Brain microvascular endothelial cell (primary cell): ENCODE measurements at regions not wholly inside any gene's neighbourhood (a gene's known extent, or its start where the extent isn't known, plus 50 kb on each side); places are given as distances from the start of the nearest gene placed in this dataset.
A peak's percentile ranks its signal among the peaks of the same experiment; 100 is the strongest.

Experiments used
- DNase-seq: peaks from one replicate; pipeline ENCODE4 v3.0.0-alpha.2; 2020
- H3K27ac ChIP-seq: fragments of 250-450 bp; sonication (Bioruptor Pico); 2 replicates; pipeline ENCODE4 v1.5.1; 2020; ENCODE audit warnings: mild to moderate bottlenecking, moderate library complexity
- H3K27me3 ChIP-seq: fragments of 250-450 bp; sonication (Bioruptor Pico); replicated peaks from 2 replicates; pipeline ENCODE4 v1.5.1; 2020; ENCODE audit warnings: mild to moderate bottlenecking
- H3K36me3 ChIP-seq: fragments of 250-450 bp; sonication (Bioruptor Pico); replicated peaks from 2 replicates; pipeline ENCODE4 v1.5.1; 2020; ENCODE audit warnings: mild to moderate bottlenecking
- H3K4me3 ChIP-seq: 2 replicates; pipeline ENCODE4 v1.5.1; 2011; ENCODE audit warnings: low read depth, mild to moderate bottlenecking, control low read depth, low read length, moderate library complexity
- in situ Hi-C: cut with HindIII; loops from 2 replicates; pipeline ENCODE4 v1.10.0; 2017; ENCODE audit warnings: low sequenced_read_pairs, low pct_ligation_motif_present
- TF ChIP-seq, protein P1 (sequence below): IDR thresholded peaks from 2 replicates; pipeline ENCODE4 v1.5.1; 2011; ENCODE audit warnings: low read depth, mild to moderate bottlenecking, moderate library complexity, low read length, control low read depth, inconsistent platforms; ENCODE audit errors: missing control alignments

DNA sequence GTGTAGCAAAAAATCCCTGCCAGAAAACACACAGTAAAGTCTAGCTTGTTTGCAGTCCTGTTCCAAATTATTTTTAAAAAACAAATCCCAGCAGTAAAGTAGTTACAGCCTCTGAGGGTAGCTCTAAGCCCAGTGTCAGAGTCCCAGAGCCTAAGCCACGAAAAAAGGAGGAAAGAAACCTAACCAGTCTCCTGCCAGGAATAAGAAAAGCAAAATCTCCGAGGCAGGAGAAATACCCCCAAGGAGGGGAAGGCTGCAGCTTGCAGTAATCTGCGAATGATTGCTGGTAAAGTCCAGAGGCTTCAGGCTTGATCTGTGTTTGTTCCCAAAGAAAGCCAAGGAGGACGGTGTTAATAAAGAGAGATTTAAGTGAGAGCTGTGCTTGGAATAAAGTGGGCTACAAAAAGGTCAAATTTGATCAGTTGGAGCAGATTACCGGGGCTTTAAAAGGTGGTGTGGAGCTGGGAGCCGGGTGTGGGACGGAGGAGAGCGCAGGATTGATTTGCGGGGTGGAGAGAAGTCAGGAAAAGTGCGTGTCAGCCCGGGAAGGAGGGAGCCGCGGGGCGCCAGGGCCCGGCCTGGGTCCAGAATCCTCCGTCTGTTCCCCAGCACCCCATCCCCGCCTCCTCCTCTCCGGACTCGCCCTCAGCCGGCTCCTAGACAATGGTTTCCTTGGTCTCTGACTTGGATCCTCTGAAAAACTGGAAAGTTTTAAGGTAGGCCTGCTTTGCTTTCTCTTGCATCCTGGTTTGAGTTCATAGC, 219.4 kb upstream of the CELF2 start:
- TF ChIP-seq, protein P1, sequence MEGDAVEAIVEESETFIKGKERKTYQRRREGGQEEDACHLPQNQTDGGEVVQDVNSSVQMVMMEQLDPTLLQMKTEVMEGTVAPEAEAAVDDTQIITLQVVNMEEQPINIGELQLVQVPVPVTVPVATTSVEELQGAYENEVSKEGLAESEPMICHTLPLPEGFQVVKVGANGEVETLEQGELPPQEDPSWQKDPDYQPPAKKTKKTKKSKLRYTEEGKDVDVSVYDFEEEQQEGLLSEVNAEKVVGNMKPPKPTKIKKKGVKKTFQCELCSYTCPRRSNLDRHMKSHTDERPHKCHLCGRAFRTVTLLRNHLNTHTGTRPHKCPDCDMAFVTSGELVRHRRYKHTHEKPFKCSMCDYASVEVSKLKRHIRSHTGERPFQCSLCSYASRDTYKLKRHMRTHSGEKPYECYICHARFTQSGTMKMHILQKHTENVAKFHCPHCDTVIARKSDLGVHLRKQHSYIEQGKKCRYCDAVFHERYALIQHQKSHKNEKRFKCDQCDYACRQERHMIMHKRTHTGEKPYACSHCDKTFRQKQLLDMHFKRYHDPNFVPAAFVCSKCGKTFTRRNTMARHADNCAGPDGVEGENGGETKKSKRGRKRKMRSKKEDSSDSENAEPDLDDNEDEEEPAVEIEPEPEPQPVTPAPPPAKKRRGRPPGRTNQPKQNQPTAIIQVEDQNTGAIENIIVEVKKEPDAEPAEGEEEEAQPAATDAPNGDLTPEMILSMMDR = no peak
- no peak overlapping the region for H3K4me3 ChIP-seq
- H3K27ac ChIP-seq = peak overlapping the region; percentile 88
- no peaks in the 10 kb centered on the region for H3K27me3 ChIP-seq
- no peak for DNase-seq
- in situ Hi-C loops = no loop called here
- no peaks in the 10 kb centered on the region for H3K36me3 ChIP-seq

DNA sequence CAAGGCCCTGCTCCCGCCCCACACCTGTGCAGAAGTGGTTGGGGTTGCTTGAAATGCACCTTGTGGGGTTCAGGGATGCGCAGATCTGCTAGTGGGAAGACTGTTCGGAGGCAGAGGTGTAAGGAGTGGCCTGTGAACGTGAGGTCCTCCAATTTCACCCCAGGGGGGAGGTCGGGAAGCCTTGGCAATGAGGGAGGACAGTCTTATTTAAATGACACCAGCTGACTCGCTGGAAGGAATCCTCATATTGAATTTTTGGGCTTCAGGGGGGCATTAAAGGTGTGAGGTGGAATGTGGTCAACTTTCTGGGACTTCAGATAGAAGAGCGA, 218.8 kb upstream of the CELF2 start:
- no peak for DNase-seq
- H3K36me3 ChIP-seq = no peaks in the 10 kb centered on the region
- no peaks in the 10 kb centered on the region for H3K27me3 ChIP-seq
- in situ Hi-C loops = no loop called here
- TF ChIP-seq, protein P1 = no peak
- peak overlapping the region; percentile 88 for H3K27ac ChIP-seq
- no peak overlapping the region for H3K4me3 ChIP-seq

DNA sequence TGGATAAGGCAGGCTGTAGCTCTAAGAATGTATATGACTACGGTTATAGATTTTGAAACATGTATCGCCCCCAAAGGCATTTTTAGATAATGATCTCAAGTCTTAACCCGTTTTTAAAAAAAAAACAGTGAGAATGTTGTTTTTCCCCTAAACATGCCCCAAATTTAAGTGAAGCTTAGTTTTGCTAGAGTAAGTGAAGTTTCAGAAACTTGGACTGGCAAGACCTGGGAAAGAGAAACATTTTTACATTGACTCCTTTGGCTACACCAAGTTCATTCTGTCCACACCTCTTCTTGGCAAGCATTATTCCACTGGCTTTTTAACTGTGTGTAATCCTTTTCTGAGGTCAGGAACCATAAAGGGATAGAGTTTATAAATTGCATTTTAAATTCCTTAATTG, 216.7 kb upstream of the CELF2 start:
- Histone ChIP-seq H3K27ac (no peak overlapping the region), H3K27me3 (no peaks in the 10 kb centered on the region), H3K36me3 (no peaks in the 10 kb centered on the region), H3K4me3 (no peak overlapping the region)
- TF ChIP-seq, protein P1 = no peak
- in situ Hi-C loops = no loop called here
- no peak for DNase-seq

DNA sequence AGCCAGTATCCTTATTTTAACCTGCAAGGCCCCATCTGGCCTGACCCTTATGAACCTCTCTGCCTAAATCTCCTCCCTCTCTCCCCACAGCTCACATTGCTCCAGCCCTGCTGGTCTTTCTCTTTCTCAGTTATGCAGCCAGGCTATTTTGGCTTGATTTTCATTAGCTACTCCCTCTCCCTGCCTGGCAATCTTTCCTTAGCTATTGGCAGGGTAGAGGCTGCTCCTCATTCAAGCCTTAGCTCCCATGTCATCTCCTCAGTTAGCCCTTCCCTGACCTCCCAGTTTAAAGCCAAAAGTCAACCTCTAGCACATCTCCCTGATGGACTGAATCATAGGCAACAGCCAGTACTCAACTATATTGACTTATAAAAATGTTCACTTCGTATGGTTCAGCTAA, 214.4 kb upstream of the CELF2 start:
- H3K27ac ChIP-seq = no peak overlapping the region
- no peaks in the 10 kb centered on the region for H3K36me3 ChIP-seq
- in situ Hi-C loops = no loop called here
- DNase-seq = no peak
- H3K27me3 ChIP-seq = no peaks in the 10 kb centered on the region
- H3K4me3 ChIP-seq = no peak overlapping the region
- TF ChIP-seq, protein P1 = no peak

DNA sequence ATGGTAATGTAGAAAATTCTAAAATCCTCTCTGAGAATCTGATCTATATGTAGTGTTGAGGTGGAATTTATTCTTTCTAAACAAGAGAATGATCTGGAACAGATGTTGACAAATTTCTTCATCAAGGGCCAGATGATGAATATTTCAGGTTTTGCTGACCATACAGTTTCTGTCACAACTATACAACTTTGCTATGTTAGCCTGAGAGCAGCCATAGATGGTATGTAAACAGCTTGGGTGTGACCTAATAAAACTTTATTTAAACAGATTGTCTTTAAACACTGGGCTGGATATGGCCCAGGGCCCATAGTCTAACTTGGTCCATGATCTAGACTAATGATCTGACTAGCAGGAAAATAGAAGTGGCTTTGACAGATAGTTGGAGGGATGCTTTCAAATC, 213.6 kb upstream of the CELF2 start:
- in situ Hi-C loops = no loop called here
- Histone ChIP-seq H3K4me3 (no peak overlapping the region), H3K27me3 (no peaks in the 10 kb centered on the region), H3K36me3 (no peaks in the 10 kb centered on the region), H3K27ac (no peak overlapping the region)
- DNase-seq = no peak
- TF ChIP-seq, protein P1 = no peak

DNA sequence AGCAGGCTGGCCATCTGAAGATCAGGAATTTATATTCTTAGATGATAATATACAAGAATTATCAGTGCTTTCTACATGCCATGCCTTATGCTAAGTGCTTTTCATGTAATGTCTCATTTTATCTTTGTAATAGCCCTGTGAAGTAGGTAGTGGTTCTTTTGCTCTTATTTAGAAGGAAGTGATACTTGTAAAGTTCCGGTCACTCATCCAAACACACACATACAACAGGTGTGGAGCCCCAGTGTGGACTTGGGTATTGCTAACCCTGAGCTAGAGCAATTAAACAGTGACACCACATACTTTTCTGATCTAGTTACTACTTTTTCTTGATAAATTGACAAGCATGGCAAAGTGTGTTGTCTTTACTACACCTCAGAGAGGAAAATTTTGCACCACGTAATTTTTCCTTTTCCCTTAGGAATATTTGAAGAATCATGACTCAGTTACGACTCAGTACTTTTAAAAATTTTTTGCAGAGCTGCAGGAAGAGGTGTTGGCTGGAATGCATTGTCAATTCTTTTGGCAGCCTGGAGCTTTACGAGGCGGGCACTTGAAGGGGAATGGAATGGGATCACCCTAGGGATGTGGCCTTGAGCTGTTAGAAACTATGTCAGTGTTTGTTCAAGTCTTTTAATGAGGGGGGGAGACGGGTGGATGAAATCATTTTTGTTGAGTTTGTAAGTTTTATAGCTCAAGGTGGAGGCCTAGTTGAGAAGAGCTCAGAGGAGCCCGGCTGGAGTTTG, 212.5 kb upstream of the CELF2 start:
- in situ Hi-C loops = no loop called here
- no peaks in the 10 kb centered on the region for H3K36me3 ChIP-seq
- no peak overlapping the region for H3K4me3 ChIP-seq
- no peak for DNase-seq
- TF ChIP-seq, protein P1 = no peak
- H3K27ac ChIP-seq = no peak overlapping the region
- H3K27me3 ChIP-seq = no peaks in the 10 kb centered on the region
